SK-N-SH (cell line): ENCODE measurements at regions not wholly inside any gene's neighbourhood (a gene's known extent, or its start where the extent isn't known, plus 50 kb on each side); places are given as distances from the start of the nearest gene placed in this dataset.
"Not testable (repeated sequence)": the region's sequence is repeated elsewhere in the genome, so short reads cannot be mapped to it uniquely, and the experiment has no call there.

Experiments used
- CTCF ChIA-PET: fragments of 300-600, 350-600 bp; formaldehyde crosslinking; extraction: SDS; loops from one replicate; lab custom pipeline; 2021; lab: Yijun Ruan, JAX
- POLR2A ChIA-PET: fragments of 350-600 bp; sonication (Branson Sonifier 250); formaldehyde crosslinking; extraction: SDS; loops from one replicate; lab custom pipeline; 2020; ENCODE audit warnings: antibody characterized with exemption, inconsistent platforms; lab: Yijun Ruan, JAX
- DNase-seq: peaks from one replicate; pipeline ENCODE4 v3.0.0; 2012
- H2AFZ ChIP-seq: fragments of 200-600 bp; sonication (generic); 2 replicates; pipeline ENCODE4 v1.8.1; 2016; ENCODE audit warnings: antibody characterized with exemption, mild to moderate bottlenecking, low read depth
- H3F3A ChIP-seq: fragments of 200-600 bp; sonication (generic); replicated peaks from 2 replicates; pipeline ENCODE3; 2016; ENCODE audit warnings: antibody characterized with exemption, mild to moderate bottlenecking; ENCODE audit not compliant: insufficient read depth
- H3K27ac ChIP-seq, 2 experiments: fragments of 200-500 bp in 1 of 2; fragments of 200-600 bp in 1 of 2; sonication (Bioruptor generic) in 1 of 2; sonication (generic), shearing (Covaris generic) in 1 of 2; 2 replicates each; pipeline versions ENCODE4 v1.5.1 to v1.6.1; 2014 to 2016; ENCODE audit warnings: low read depth in 2 of 2, inconsistent platforms in 1 of 2, low read length in 1 of 2, mild to moderate bottlenecking in 1 of 2, mixed read lengths in 1 of 2
- H3K27me3 ChIP-seq: fragments of 200-600 bp; sonication (generic), shearing (Covaris generic); 2 replicates; pipeline ENCODE4 v1.6.1; 2016; ENCODE audit warnings: mixed run types; ENCODE audit not compliant: insufficient read depth
- H3K36me3 ChIP-seq, 2 experiments: fragments of 200-500 bp in 1 of 2; fragments of 200-600 bp in 1 of 2; sonication (Bioruptor generic) in 1 of 2; sonication (generic) in 1 of 2; replicated peaks in 1 of 2; 2 replicates each; pipeline versions ENCODE3 to v1.5.1; 2014 to 2016; ENCODE audit warnings: low read length in 1 of 2, mild to moderate bottlenecking in 1 of 2; ENCODE audit not compliant: insufficient read depth in 2 of 2, control insufficient read depth in 1 of 2
- H3K4me1 ChIP-seq, 2 experiments: fragments of 200-500 bp in 1 of 2; fragments of 200-600 bp in 1 of 2; sonication (Bioruptor generic) in 1 of 2; sonication (generic), shearing (Covaris generic) in 1 of 2; 2 replicates each; pipeline versions ENCODE4 v1.5.1 to v1.6.1; 2014 to 2016; ENCODE audit warnings: low read depth in 1 of 2, low read length in 1 of 2, mixed run types in 1 of 2; ENCODE audit not compliant: insufficient read depth in 2 of 2, control insufficient read depth in 1 of 2
- H3K4me2 ChIP-seq: fragments of 200-600 bp; sonication (generic), shearing (Covaris generic); 2 replicates; pipeline ENCODE4 v1.6.1; 2017; ENCODE audit warnings: mixed run types
- H3K4me3 ChIP-seq, 2 experiments: fragments of 200-500 bp in 1 of 2; fragments of 200-600 bp in 1 of 2; sonication (Bioruptor generic) in 1 of 2; sonication (generic), shearing (Covaris generic) in 1 of 2; 2 replicates each; pipeline versions ENCODE4 v1.5.1 to v1.8.1; 2014 to 2016; ENCODE audit warnings: low read depth in 2 of 2, inconsistent platforms in 1 of 2, low read length in 1 of 2, mild to moderate bottlenecking in 1 of 2, mixed read lengths in 1 of 2, moderate library complexity in 1 of 2
- H3K79me2 ChIP-seq: fragments of 200-600 bp; sonication (generic); 2 replicates; pipeline ENCODE4 v1.8.1; 2017; ENCODE audit warnings: mild to moderate bottlenecking; ENCODE audit not compliant: insufficient read depth
- H3K9ac ChIP-seq: fragments of 200-600 bp; sonication (generic); 2 replicates; pipeline ENCODE4 v1.6.1; 2017; ENCODE audit warnings: mixed run types
- H3K9me2 ChIP-seq: fragments of 200-600 bp; sonication (generic); 2 replicates; pipeline ENCODE4 v1.6.1; 2017; ENCODE audit warnings: mixed run types
- H3K9me3 ChIP-seq: fragments of 200-600 bp; sonication (generic); 2 replicates; pipeline ENCODE4 v1.6.1; 2017; ENCODE audit warnings: mixed run types, mild to moderate bottlenecking, moderate library complexity
- H4K20me1 ChIP-seq: fragments of 200-600 bp; sonication (generic); 2 replicates; pipeline ENCODE4 v1.6.1; 2017; ENCODE audit warnings: mild to moderate bottlenecking, mixed run types; ENCODE audit not compliant: insufficient read depth
- FOXM1 ChIP-seq: IDR thresholded peaks from 2 replicates; pipeline ENCODE4 v1.4.0; 2012; ENCODE audit warnings: low read depth, mild to moderate bottlenecking
- MXI1 ChIP-seq: IDR thresholded peaks from 2 replicates; pipeline ENCODE4 v1.6.1; 2012; ENCODE audit warnings: mild to moderate bottlenecking, low read depth, low read length, improper control_type of control experiment
- NFIC ChIP-seq: IDR thresholded peaks from 2 replicates; pipeline ENCODE4 v1.4.0; 2012; ENCODE audit warnings: borderline replicate concordance
- RXRA ChIP-seq: IDR thresholded peaks from 2 replicates; pipeline ENCODE4 v1.4.0; 2012; ENCODE audit warnings: low read depth, mild to moderate bottlenecking, borderline replicate concordance
- SMC3 ChIP-seq: IDR thresholded peaks from 2 replicates; pipeline ENCODE4 v1.6.1; 2012; ENCODE audit warnings: low read depth, low read length, improper control_type of control experiment
- TCF12 ChIP-seq: IDR thresholded peaks from 2 replicates; pipeline ENCODE4 v1.4.0; 2012
- TEAD4 ChIP-seq: IDR thresholded peaks from 2 replicates; pipeline ENCODE4 v1.4.0; 2012; ENCODE audit warnings: mild to moderate bottlenecking, borderline replicate concordance; ENCODE audit not compliant: insufficient read depth
- USF2 ChIP-seq: fragments of 150-350 bp; IDR thresholded peaks from 2 replicates; pipeline ENCODE4 v1.6.1; 2017; ENCODE audit warnings: antibody characterized with exemption, low read length, low read depth, borderline replicate concordance
- YY1 ChIP-seq: IDR thresholded peaks from 2 replicates; pipeline ENCODE4 v1.4.0; 2012; ENCODE audit warnings: low read depth, mild to moderate bottlenecking
- WGBS: methylation state at CpG from one replicate; pipeline ENCODE4 v1.1.6; 2017; ENCODE audit warnings: low lambda C conversion rate; 5-methylcytosine and 5-hydroxymethylcytosine counted together
- TF ChIP-seq, protein P1 (sequence below): IDR thresholded peaks from 2 replicates; pipeline ENCODE4; 2012

GRCh38 chr5:52150501-52150900 is 637.2 kb upstream of the ITGA1 start (continued):
- TF ChIP-seq USF2 (no peak), RXRA (no peak), YY1 (no peak), TEAD4 (no peak), FOXM1 (no peak), MXI1 (no peak)
- TF ChIP-seq, protein P1, sequence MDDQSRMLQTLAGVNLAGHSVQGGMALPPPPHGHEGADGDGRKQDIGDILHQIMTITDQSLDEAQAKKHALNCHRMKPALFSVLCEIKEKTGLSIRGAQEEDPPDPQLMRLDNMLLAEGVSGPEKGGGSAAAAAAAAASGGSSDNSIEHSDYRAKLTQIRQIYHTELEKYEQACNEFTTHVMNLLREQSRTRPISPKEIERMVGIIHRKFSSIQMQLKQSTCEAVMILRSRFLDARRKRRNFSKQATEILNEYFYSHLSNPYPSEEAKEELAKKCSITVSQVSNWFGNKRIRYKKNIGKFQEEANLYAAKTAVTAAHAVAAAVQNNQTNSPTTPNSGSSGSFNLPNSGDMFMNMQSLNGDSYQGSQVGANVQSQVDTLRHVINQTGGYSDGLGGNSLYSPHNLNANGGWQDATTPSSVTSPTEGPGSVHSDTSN: no peak

GRCh38 chr5:52156809-52157208 is 630.9 kb upstream of the ITGA1 start:
- H3K9me2 ChIP-seq, H3K27ac ChIP-seq, H4K20me1 ChIP-seq, H3K9me3 ChIP-seq, POLR2A ChIA-PET, H2AFZ ChIP-seq, H3K4me1 ChIP-seq, H3K79me2 ChIP-seq, H3K4me2 ChIP-seq, DNase-seq, H3K36me3 ChIP-seq, H3F3A ChIP-seq, H3K27me3 ChIP-seq, H3K9ac ChIP-seq, H3K4me3 ChIP-seq: not testable (repeated sequence)
- WGBS: 86% methylated on average over 1 of the region's 2 CpGs
- CTCF ChIA-PET: interaction anchor here (1.5 kb wide), 1 partner anchor 16 kb away, joined by 4 read pairs; no protein-coding TSS in a partner anchor

- H4K20me1 ChIP-seq, H3K27me3 ChIP-seq, H3K9ac ChIP-seq, H3K27ac ChIP-seq, H3K36me3 ChIP-seq, CTCF ChIA-PET, H3K9me2 ChIP-seq, POLR2A ChIA-PET, H3K79me2 ChIP-seq, H2AFZ ChIP-seq, H3K4me3 ChIP-seq, DNase-seq, H3F3A ChIP-seq, H3K9me3 ChIP-seq, H3K4me1 ChIP-seq, H3K4me2 ChIP-seq: not testable (repeated sequence)
- 45% methylated on average over 3 of the region's 3 CpGs for WGBS
Measured at GRCh38 chr5:52165806-52166205, 621.9 kb upstream of the ITGA1 start.

- no peak overlapping the region for H2AFZ ChIP-seq
Measured at GRCh38 chr5:52173133-52173532, 614.6 kb upstream of the ITGA1 start.

More at GRCh38 chr5:52173133-52173532, 614.6 kb upstream of the ITGA1 start:
- H3K79me2 ChIP-seq: no peaks in the 10 kb centered on the region
- H3K27ac ChIP-seq: no peak overlapping the region
- H3K27me3 ChIP-seq: no peaks in the 10 kb centered on the region
- H4K20me1 ChIP-seq: no peaks in the 10 kb centered on the region
- H3K4me1 ChIP-seq: no peaks in the 10 kb centered on the region
- no peaks in the 10 kb centered on the region for H3K9me3 ChIP-seq
- H3F3A ChIP-seq: no peaks in the 10 kb centered on the region
- TF ChIP-seq NFIC (no peak), SMC3 (no peak), TCF12 (no peak)
- DNase-seq: no peak
- POLR2A ChIA-PET: interaction anchor here (0.6 kb wide), 1 partner anchor 792 kb away, joined by 3 read pairs; no protein-coding TSS in a partner anchor
- 49% methylated on average over 1 of the region's 1 CpG for WGBS
- no peaks in the 10 kb centered on the region for H3K36me3 ChIP-seq
- no peak overlapping the region for H3K9ac ChIP-seq
- H3K4me3 ChIP-seq: no peak overlapping the region
- H3K9me2 ChIP-seq: no peaks in the 10 kb centered on the region
- no peak overlapping the region for H3K4me2 ChIP-seq
- CTCF ChIA-PET: interaction anchor here (1.8 kb wide), 2 partner anchors 12 to 16 kb away, joined by 4 read pairs; no protein-coding TSS in a partner anchor
